ENCODE measurements at regions not wholly inside any gene's neighbourhood (a gene's known extent, or its start where the extent isn't known, plus 50 kb on each side); places are given as distances from the start of the nearest gene placed in this dataset.

DNA sequence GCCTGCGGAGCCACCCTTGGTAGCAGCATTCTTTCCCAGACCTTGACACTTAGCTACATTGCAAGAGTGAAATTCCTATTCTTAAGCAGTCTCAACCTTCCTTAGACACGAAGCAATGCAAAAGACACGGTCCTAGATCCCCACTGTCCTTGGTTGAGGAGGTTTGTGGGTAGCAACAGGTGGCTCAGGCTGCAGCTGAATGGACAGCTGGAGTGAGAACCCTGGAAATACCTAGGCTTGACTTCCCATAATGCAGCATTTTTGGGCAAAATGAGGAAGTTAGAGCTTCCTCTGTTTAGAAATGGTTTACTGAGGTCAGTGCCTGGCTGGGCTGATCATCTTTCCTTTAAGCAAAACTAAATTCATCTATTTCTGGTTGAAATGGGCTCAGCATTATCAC lies 296.6 kb downstream of the RFC3 start:
- Histone ChIP-seq H3K27me3 (ENCODE audit: control insufficient read depth in 1 of 2, insufficient read depth in 2 of 2, low read length in 2 of 2) (no peaks in the 10 kb centered on the region), H3K4me1 (ENCODE audit: control insufficient read depth in 2 of 2, insufficient read depth in 2 of 2, low read length in 1 of 2) (no peaks in the 10 kb centered on the region), H3K27ac (ENCODE audit: low read depth in 2 of 2, low read length in 1 of 2) (no peak overlapping the region), H3K9me3 (ENCODE audit: control insufficient read depth in 2 of 2, insufficient read depth in 1 of 2, low read depth in 1 of 2, low read length in 1 of 2) (peaks cover 0 to 1% of the 10 kb centered on the region in 2 donors), H3K4me3 (ENCODE audit: low read depth in 1 of 2, low read length in 2 of 2) (no peak overlapping the region), H3K36me3 (ENCODE audit: control insufficient read depth in 2 of 2, insufficient read depth in 2 of 2, low read length in 1 of 2) (no peaks in the 10 kb centered on the region)
- WGBS, 2 donors, result 70 to 84% methylated on average over 3 of the region's 3 CpGs

DNA sequence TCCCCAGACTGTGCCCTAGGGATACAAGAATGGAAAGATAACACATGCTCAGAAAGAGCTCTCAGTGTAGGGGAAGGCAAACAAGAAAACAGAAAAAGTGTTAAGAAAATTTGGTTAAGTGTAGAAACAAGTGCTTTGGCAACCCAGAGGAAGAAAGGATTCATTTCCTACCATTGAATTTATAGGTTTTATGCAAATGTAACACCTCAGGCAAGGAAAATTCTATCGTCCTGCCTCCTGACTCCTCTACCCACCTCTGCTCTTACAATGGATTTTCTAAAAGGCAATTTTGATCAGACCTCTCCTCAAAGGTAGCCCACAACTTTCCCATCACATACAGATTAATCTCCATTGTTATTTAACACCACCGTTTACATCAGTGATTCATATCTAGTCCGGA lies 298.7 kb downstream of the RFC3 start:
- Histone ChIP-seq H3K36me3 (ENCODE audit: control insufficient read depth in 2 of 2, insufficient read depth in 2 of 2, low read length in 1 of 2) (no peaks in the 10 kb centered on the region), H3K9me3 (ENCODE audit: control insufficient read depth in 2 of 2, insufficient read depth in 1 of 2, low read depth in 1 of 2, low read length in 1 of 2) (no peaks in the 10 kb centered on the region), H3K4me3 (ENCODE audit: low read depth in 1 of 2, low read length in 2 of 2) (no peak overlapping the region), H3K4me1 (ENCODE audit: control insufficient read depth in 2 of 2, insufficient read depth in 2 of 2, low read length in 1 of 2) (no peaks in the 10 kb centered on the region), H3K27ac (ENCODE audit: low read depth in 2 of 2, low read length in 1 of 2) (no peak overlapping the region), H3K27me3 (ENCODE audit: control insufficient read depth in 1 of 2, insufficient read depth in 2 of 2, low read length in 2 of 2) (no peaks in the 10 kb centered on the region)
- 72 to 78% methylated on average over 3 of the region's 3 CpGs for WGBS, 2 donors

DNA sequence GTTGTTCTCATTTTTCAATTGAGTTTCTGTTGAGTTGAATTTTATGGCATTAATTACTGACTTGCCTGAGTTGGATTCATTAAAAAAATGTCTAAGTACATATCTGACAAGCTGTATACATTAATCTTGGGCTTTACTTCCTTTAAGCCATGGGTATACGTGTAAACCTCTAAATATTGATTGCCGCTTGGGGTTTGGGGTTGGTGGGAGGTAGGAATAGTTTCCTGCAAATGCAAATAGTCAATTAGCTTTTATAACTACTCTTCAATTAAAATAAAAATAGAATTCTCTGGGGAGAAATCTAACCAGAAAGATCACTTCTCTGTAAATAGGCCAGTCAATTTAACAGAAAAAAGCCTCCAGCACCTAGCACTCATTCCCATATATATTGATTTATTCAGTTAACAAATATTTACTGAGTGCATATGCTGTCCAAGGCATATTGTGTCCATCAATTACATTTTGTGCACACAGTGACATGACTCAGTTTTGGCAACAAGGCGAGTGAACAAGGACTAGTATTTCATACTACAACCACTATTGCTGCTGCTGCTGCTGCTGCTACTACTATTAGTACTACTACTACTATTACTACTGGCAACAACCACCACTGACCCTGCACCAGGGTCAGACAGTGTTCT lies 306.8 kb downstream of the RFC3 start:
- Histone ChIP-seq H3K4me1 (ENCODE audit: control insufficient read depth in 2 of 2, insufficient read depth in 2 of 2, low read length in 1 of 2) (no peaks in the 10 kb centered on the region), H3K4me3 (ENCODE audit: low read depth in 1 of 2, low read length in 2 of 2) (no peak overlapping the region), H3K27ac (ENCODE audit: low read depth in 2 of 2, low read length in 1 of 2) (no peak overlapping the region), H3K9me3 (ENCODE audit: control insufficient read depth in 2 of 2, insufficient read depth in 1 of 2, low read depth in 1 of 2, low read length in 1 of 2) (no peaks in the 10 kb centered on the region), H3K36me3 (ENCODE audit: control insufficient read depth in 2 of 2, insufficient read depth in 2 of 2, low read length in 1 of 2) (no peaks in the 10 kb centered on the region), H3K27me3 (ENCODE audit: control insufficient read depth in 1 of 2, insufficient read depth in 2 of 2, low read length in 2 of 2) (no peaks in the 10 kb centered on the region)
- WGBS, 2 donors, result 68 to 70% methylated on average over 3 of the region's 3 CpGs

DNA sequence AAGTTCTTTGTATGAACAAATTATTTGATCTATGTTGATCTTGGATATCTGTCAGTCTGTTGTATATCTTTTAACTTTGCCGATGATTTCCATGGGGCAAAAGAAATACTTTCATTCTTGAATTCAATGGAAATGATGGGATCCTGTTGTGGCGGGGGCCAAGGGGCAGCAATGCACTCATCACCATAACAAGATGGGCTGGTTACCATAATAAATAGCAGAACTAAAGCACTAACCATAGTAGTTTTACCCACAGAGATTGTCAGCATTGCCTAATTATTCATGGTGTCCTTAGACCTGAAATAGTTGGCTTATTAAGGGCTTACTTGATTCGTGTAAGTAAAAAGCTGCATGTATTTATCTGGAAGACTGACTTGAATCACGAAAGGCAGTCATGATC lies 309.6 kb downstream of the RFC3 start:
- H3K4me1 ChIP-seq (ENCODE audit: control insufficient read depth in 2 of 2, insufficient read depth in 2 of 2, low read length in 1 of 2), result no peaks in the 10 kb centered on the region
- no peaks in the 10 kb centered on the region for H3K36me3 ChIP-seq (ENCODE audit: control insufficient read depth in 2 of 2, insufficient read depth in 2 of 2, low read length in 1 of 2)
- WGBS, 2 donors, result 84 to 90% methylated on average over 4 of the region's 4 CpGs
- H3K27ac ChIP-seq (ENCODE audit: low read depth in 2 of 2, low read length in 1 of 2), result no peak overlapping the region
- no peaks in the 10 kb centered on the region for H3K9me3 ChIP-seq (ENCODE audit: control insufficient read depth in 2 of 2, insufficient read depth in 1 of 2, low read depth in 1 of 2, low read length in 1 of 2)
- H3K4me3 ChIP-seq (ENCODE audit: low read depth in 1 of 2, low read length in 2 of 2), result no peak overlapping the region
- H3K27me3 ChIP-seq (ENCODE audit: control insufficient read depth in 1 of 2, insufficient read depth in 2 of 2, low read length in 2 of 2), result no peaks in the 10 kb centered on the region

DNA sequence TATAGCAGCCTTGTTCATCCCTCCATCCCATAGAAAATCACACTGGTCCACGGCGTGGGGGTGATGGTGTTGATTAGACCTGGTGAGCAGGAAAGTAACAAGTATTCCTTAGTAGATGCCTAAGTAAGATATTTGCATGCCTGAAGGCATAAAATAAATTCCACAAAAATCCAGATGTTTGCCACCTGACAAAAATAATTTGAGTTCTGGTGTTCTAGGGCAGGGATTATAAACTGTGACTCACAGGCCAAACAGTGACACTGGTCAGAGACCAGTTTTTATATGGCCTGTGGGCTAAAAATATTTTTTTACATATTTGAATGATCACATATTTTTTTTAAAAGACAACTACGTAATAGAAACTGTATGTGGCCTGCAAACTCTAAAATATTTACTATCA lies 310.7 kb downstream of the RFC3 start:
- H3K9me3 ChIP-seq (ENCODE audit: control insufficient read depth in 2 of 2, insufficient read depth in 1 of 2, low read depth in 1 of 2, low read length in 1 of 2), result no peaks in the 10 kb centered on the region
- WGBS, 2 donors, result 84 to 85% methylated on average over 3 of the region's 3 CpGs
- H3K4me1 ChIP-seq (ENCODE audit: control insufficient read depth in 2 of 2, insufficient read depth in 2 of 2, low read length in 1 of 2), result no peaks in the 10 kb centered on the region
- no peak overlapping the region for H3K27ac ChIP-seq (ENCODE audit: low read depth in 2 of 2, low read length in 1 of 2)
- no peaks in the 10 kb centered on the region for H3K36me3 ChIP-seq (ENCODE audit: control insufficient read depth in 2 of 2, insufficient read depth in 2 of 2, low read length in 1 of 2)
- H3K27me3 ChIP-seq (ENCODE audit: control insufficient read depth in 1 of 2, insufficient read depth in 2 of 2, low read length in 2 of 2), result no peaks in the 10 kb centered on the region
- no peak overlapping the region for H3K4me3 ChIP-seq (ENCODE audit: low read depth in 1 of 2, low read length in 2 of 2)

DNA sequence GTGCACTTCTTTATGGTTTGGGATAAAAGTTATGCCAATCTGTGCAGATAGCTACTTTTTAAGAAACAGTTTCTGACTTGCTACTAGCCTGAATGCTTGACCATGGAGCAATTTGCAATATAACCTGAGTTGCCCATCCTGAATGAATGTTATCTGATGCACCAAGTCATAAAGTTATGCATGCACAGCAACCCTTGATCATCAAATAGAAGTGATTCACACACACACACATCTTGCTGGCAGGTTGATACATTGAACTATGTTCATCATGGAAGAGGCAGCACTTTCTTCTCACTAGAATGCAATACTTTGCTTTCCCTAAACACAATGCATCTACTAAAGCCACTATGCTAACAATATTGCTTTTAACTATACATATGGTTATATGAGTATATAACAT lies 311.5 kb downstream of the RFC3 start:
- Histone ChIP-seq H3K36me3 (ENCODE audit: control insufficient read depth in 2 of 2, insufficient read depth in 2 of 2, low read length in 1 of 2) (no peaks in the 10 kb centered on the region), H3K9me3 (ENCODE audit: control insufficient read depth in 2 of 2, insufficient read depth in 1 of 2, low read depth in 1 of 2, low read length in 1 of 2) (no peaks in the 10 kb centered on the region), H3K27me3 (ENCODE audit: control insufficient read depth in 1 of 2, insufficient read depth in 2 of 2, low read length in 2 of 2) (no peaks in the 10 kb centered on the region), H3K4me3 (ENCODE audit: low read depth in 1 of 2, low read length in 2 of 2) (no peak overlapping the region), H3K27ac (ENCODE audit: low read depth in 2 of 2, low read length in 1 of 2) (no peak overlapping the region), H3K4me1 (ENCODE audit: control insufficient read depth in 2 of 2, insufficient read depth in 2 of 2, low read length in 1 of 2) (no peaks in the 10 kb centered on the region)

DNA sequence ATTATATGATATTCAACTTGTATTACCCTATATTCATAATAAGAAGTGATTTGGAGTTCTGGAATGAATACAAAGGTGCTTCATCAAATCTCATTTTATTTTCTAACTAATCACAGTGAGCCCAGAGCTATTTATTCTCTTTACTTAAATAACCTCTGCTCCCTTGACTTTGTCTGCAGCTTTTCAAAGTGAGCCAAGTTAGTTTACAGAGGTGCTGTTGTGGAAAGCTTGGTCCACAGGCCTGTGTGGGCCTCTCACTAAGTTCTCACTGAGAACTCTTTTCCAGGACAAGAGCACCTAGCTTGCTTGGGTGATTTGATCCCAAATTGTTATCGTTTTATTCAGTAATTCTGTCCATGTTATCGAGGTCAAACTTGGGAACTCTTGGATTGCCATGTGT lies 319.3 kb downstream of the RFC3 start:
- Histone ChIP-seq H3K4me3 (ENCODE audit: low read depth in 1 of 2, low read length in 2 of 2) (no peak overlapping the region), H3K27me3 (ENCODE audit: control insufficient read depth in 1 of 2, insufficient read depth in 2 of 2, low read length in 2 of 2) (peaks cover 0 to under 1% of the 10 kb centered on the region in 2 donors), H3K36me3 (ENCODE audit: control insufficient read depth in 2 of 2, insufficient read depth in 2 of 2, low read length in 1 of 2) (no peaks in the 10 kb centered on the region), H3K4me1 (ENCODE audit: control insufficient read depth in 2 of 2, insufficient read depth in 2 of 2, low read length in 1 of 2) (no peaks in the 10 kb centered on the region), H3K27ac (ENCODE audit: low read depth in 2 of 2, low read length in 1 of 2) (no peak overlapping the region), H3K9me3 (ENCODE audit: control insufficient read depth in 2 of 2, insufficient read depth in 1 of 2, low read depth in 1 of 2, low read length in 1 of 2) (peaks cover 0 to 2% of the 10 kb centered on the region in 2 donors)
- WGBS, 2 donors, result 85 to 90% methylated on average over 2 of the region's 2 CpGs

DNA sequence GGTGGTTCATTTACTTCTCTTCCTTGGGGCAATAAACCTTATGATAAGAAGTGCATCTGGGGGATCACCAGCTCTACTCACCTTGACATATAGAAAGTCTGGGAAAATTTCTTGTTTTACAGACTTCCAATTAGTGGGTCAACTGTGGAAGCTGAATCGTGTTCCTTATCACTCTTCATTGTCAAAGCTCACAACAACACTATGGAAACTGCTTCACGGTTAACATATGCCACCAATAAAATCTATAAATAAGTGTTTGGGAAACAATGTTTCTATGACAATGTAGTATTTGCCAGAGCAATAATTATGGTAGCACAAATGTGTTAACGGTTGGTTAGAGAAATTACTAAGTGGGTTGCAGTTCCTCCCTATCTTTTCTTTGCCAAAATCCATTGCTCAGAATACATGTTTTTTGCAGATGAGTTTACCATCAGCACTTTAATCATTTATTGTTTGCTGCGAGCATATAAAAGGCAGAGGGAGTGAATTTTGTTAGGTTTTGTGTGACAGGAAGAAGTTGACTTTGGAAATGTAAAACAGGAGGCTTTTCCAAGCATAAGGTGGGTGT lies 321.8 kb downstream of the RFC3 start:
- 74 to 77% methylated on average over 4 of the region's 4 CpGs for WGBS, 2 donors
- peaks cover 0 to 2% of the 10 kb centered on the region in 2 donors for H3K9me3 ChIP-seq (ENCODE audit: control insufficient read depth in 2 of 2, insufficient read depth in 1 of 2, low read depth in 1 of 2, low read length in 1 of 2)
- H3K4me1 ChIP-seq (ENCODE audit: control insufficient read depth in 2 of 2, insufficient read depth in 2 of 2, low read length in 1 of 2), result no peaks in the 10 kb centered on the region
- H3K27me3 ChIP-seq (ENCODE audit: control insufficient read depth in 1 of 2, insufficient read depth in 2 of 2, low read length in 2 of 2), result peaks cover 0 to 4% of the 10 kb centered on the region in 2 donors
- H3K27ac ChIP-seq (ENCODE audit: low read depth in 2 of 2, low read length in 1 of 2), result no peak overlapping the region
- H3K4me3 ChIP-seq (ENCODE audit: low read depth in 1 of 2, low read length in 2 of 2), result no peak overlapping the region
- no peaks in the 10 kb centered on the region for H3K36me3 ChIP-seq (ENCODE audit: control insufficient read depth in 2 of 2, insufficient read depth in 2 of 2, low read length in 1 of 2)

DNA sequence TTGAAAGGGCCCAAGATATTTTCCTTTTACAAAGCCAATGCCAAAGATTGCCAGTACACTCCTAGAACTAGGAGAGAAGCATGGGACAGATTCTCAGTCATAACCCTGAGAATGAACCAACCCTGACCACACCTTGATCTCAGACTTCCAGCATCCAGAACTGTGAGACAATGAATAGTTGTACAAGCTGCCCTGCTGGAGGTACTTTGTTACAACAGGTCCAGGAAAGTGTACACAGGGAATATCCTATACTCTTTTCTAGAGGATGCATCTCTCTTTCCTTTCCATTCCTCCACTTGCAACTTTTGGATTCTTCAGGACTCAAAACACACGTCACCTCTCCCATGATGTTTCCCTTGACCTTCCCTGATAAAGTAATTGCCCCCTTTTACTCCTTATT lies 325.7 kb downstream of the RFC3 start:
- H3K4me1 ChIP-seq (ENCODE audit: control insufficient read depth in 2 of 2, insufficient read depth in 2 of 2, low read length in 1 of 2), result no peaks in the 10 kb centered on the region
- no peak overlapping the region for H3K4me3 ChIP-seq (ENCODE audit: low read depth in 1 of 2, low read length in 2 of 2)
- H3K36me3 ChIP-seq (ENCODE audit: control insufficient read depth in 2 of 2, insufficient read depth in 2 of 2, low read length in 1 of 2), result no peaks in the 10 kb centered on the region
- no peak overlapping the region for H3K27ac ChIP-seq (ENCODE audit: low read depth in 2 of 2, low read length in 1 of 2)
- 92 to 94% methylated on average over 1 of the region's 1 CpG for WGBS, 2 donors
- peaks cover 0 to 9% of the 10 kb centered on the region in 2 donors for H3K27me3 ChIP-seq (ENCODE audit: control insufficient read depth in 1 of 2, insufficient read depth in 2 of 2, low read length in 2 of 2)
- no peaks in the 10 kb centered on the region for H3K9me3 ChIP-seq (ENCODE audit: control insufficient read depth in 2 of 2, insufficient read depth in 1 of 2, low read depth in 1 of 2, low read length in 1 of 2)

DNA sequence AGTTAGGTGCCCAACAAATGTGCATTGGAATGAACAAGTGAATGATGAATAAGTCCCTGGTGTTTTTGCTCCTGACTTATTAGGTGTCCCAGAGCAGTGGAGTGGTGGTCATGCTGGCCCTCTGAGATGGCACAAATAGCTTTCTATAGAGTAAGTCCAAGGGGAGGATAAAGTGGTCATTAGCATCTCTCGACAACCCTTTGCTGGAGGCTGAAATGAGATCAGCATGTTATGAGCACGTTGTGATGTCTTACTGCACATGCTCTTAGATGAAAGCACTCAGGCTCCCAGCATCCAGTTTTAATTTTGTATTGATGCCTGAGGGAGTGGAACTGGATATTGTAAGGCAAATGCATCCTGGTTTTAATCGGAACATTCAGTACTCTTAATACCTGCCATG lies 326.2 kb downstream of the RFC3 start:
- Histone ChIP-seq H3K36me3 (ENCODE audit: control insufficient read depth in 2 of 2, insufficient read depth in 2 of 2, low read length in 1 of 2) (no peaks in the 10 kb centered on the region), H3K27ac (ENCODE audit: low read depth in 2 of 2, low read length in 1 of 2) (no peak overlapping the region), H3K4me1 (ENCODE audit: control insufficient read depth in 2 of 2, insufficient read depth in 2 of 2, low read length in 1 of 2) (no peaks in the 10 kb centered on the region), H3K4me3 (ENCODE audit: low read depth in 1 of 2, low read length in 2 of 2) (no peak overlapping the region), H3K9me3 (ENCODE audit: control insufficient read depth in 2 of 2, insufficient read depth in 1 of 2, low read depth in 1 of 2, low read length in 1 of 2) (no peaks in the 10 kb centered on the region), H3K27me3 (ENCODE audit: control insufficient read depth in 1 of 2, insufficient read depth in 2 of 2, low read length in 2 of 2) (peaks cover 0 to 9% of the 10 kb centered on the region in 2 donors)
- 81 to 86% methylated on average over 3 of the region's 3 CpGs for WGBS, 2 donors
